ENCODE measurements at regions not wholly inside any gene's neighbourhood (a gene's known extent, or its start where the extent isn't known, plus 50 kb on each side); places are given as distances from the start of the nearest gene placed in this dataset.

- Histone ChIP-seq H3K27me3 (ENCODE audit: control insufficient read depth, insufficient read depth, low read length) (no peaks in the 10 kb centered on the region), H3K27ac (ENCODE audit: low read length) (peak overlapping the region; percentile 75), H3K36me3 (ENCODE audit: control insufficient read depth, insufficient read depth, low read length) (no peaks in the 10 kb centered on the region), H3K4me3 (ENCODE audit: low read depth in 2 of 2, low read length in 2 of 2) (no peak overlapping the region), H3K4me1 (ENCODE audit: control insufficient read depth, insufficient read depth, low read length) (no peaks in the 10 kb centered on the region), H3K9me3 (ENCODE audit: control insufficient read depth, insufficient read depth, low read depth, low read length) (no peaks in the 10 kb centered on the region)
- in situ Hi-C loops (cut with HindIII; ENCODE audit: low pct_unique_long_range_greater_than_20kb, low sequenced_read_pairs): no loop called here
- intact Hi-C loops (cut with micrococcal nuclease; ENCODE audit: unreplicated experiment): no loop called here
- ATAC-seq (no peak), DNase-seq (ENCODE audit: low read depth, low spot score) (no peak)
- no TSS peak for BruUV-seq (replicated peaks)
- no peak for TF ChIP-seq TCF7L2 (IDR thresholded peaks at IDR 0.05; ENCODE audit: low read depth, low read length)
- TF ChIP-seq SIN3A (IDR thresholded peaks at IDR 0.05; ENCODE audit: borderline replicate concordance, insufficient read depth, low read depth, low read length): no peak
- TF ChIP-seq POLR2AphosphoS5 (IDR thresholded peaks at IDR 0.05; ENCODE audit: low read depth, low read length): no peak
- TF ChIP-seq, protein P1, sequence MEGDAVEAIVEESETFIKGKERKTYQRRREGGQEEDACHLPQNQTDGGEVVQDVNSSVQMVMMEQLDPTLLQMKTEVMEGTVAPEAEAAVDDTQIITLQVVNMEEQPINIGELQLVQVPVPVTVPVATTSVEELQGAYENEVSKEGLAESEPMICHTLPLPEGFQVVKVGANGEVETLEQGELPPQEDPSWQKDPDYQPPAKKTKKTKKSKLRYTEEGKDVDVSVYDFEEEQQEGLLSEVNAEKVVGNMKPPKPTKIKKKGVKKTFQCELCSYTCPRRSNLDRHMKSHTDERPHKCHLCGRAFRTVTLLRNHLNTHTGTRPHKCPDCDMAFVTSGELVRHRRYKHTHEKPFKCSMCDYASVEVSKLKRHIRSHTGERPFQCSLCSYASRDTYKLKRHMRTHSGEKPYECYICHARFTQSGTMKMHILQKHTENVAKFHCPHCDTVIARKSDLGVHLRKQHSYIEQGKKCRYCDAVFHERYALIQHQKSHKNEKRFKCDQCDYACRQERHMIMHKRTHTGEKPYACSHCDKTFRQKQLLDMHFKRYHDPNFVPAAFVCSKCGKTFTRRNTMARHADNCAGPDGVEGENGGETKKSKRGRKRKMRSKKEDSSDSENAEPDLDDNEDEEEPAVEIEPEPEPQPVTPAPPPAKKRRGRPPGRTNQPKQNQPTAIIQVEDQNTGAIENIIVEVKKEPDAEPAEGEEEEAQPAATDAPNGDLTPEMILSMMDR (IDR thresholded peaks at IDR 0.05): no peak
- TF ChIP-seq REST (IDR thresholded peaks at IDR 0.05; ENCODE audit: insufficient read depth in 1 of 2, low read depth in 2 of 2, low read length in 1 of 2): no peak
- CTCF ChIA-PET: no interaction called here
- POLR2A ChIA-PET: no interaction called here
These were observed 720.8 kb upstream of the ZNF608 start for GRCh38 chr5:125467222-125467621.

DNA sequence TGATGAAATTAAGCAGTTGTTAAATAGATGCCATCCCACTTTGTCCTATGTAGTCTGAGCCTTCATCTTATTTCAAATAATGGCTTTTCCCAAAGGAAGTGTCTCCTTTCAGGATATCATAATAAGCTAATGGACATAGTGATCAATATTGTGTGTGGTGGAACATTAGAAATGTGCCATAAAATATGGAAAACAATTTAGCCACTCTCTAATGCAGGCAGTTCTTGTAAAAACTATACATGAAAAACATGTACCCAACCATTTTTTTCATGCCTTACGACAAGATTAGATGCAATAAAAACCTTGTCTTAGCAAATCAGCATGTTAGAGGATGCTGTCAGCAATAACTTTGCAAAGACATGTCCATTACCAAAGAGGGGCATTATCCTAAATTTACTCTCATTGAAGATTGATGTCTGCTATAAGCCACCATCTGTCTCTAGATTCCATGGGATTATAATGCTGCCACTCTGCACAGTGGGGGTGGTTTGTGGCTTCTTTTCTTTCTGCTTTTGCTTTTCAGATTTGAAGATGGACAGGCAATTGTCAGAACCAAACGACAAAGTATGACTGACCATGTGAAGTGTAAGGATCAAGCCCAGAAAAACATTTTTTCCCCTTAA lies 724.0 kb upstream of the ZNF608 start:
- no peak for DNase-seq (ENCODE audit: low read depth, low spot score)
- CTCF ChIA-PET: no interaction called here
- intact Hi-C loops (cut with micrococcal nuclease; ENCODE audit: unreplicated experiment): no loop called here
- H3K27ac ChIP-seq (ENCODE audit: low read length): peak overlapping the region; percentile 46; the same call in 1 of the 2 replicates
- ATAC-seq: no peak
- H3K4me3 ChIP-seq (ENCODE audit: low read depth in 2 of 2, low read length in 2 of 2): no peak overlapping the region
- no peak for TF ChIP-seq TCF7L2 (IDR thresholded peaks at IDR 0.05; ENCODE audit: low read depth, low read length)
- TF ChIP-seq, protein P1 (IDR thresholded peaks at IDR 0.05): no peak
- TF ChIP-seq SIN3A (IDR thresholded peaks at IDR 0.05; ENCODE audit: borderline replicate concordance, insufficient read depth, low read depth, low read length): no peak
- TF ChIP-seq POLR2AphosphoS5 (IDR thresholded peaks at IDR 0.05; ENCODE audit: low read depth, low read length): no peak
- TF ChIP-seq REST (IDR thresholded peaks at IDR 0.05; ENCODE audit: insufficient read depth in 1 of 2, low read depth in 2 of 2, low read length in 1 of 2): no peak
- no peaks in the 10 kb centered on the region for H3K27me3 ChIP-seq (ENCODE audit: control insufficient read depth, insufficient read depth, low read length)
- in situ Hi-C loops (cut with HindIII; ENCODE audit: low pct_unique_long_range_greater_than_20kb, low sequenced_read_pairs): no loop called here
- no peaks in the 10 kb centered on the region for H3K9me3 ChIP-seq (ENCODE audit: control insufficient read depth, insufficient read depth, low read depth, low read length)
- no TSS peak for BruUV-seq (replicated peaks)
- H3K36me3 ChIP-seq (ENCODE audit: control insufficient read depth, insufficient read depth, low read length): no peaks in the 10 kb centered on the region
- H3K4me1 ChIP-seq (ENCODE audit: control insufficient read depth, insufficient read depth, low read length): no peaks in the 10 kb centered on the region
- POLR2A ChIA-PET: no interaction called here
